B cell (primary cell): ENCODE measurements at regions not wholly inside any gene's neighbourhood (a gene's known extent, or its start where the extent isn't known, plus 50 kb on each side); places are given as distances from the start of the nearest gene placed in this dataset.

Experiments
- ATAC-seq: fragments of 200-7000 bp; cut with Tn5 transposase; one replicate; pipeline ENCODE4 v1.10.0; 2021; ENCODE audit warnings: low read depth, mild to moderate bottlenecking, moderate number of reproducible peaks, moderate library complexity
- CTCF ChIA-PET: fragments of 350-600 bp; sonication (Branson Sonifier 250); formaldehyde crosslinking; loops from one replicate; lab custom pipeline; 2021; ENCODE audit warnings: antibody characterized with exemption, inconsistent platforms; lab: Charles Lee
- POLR2A ChIA-PET: fragments of 350-600 bp; sonication (Branson Sonifier 250); formaldehyde crosslinking; loops from one replicate; lab custom pipeline; 2021; ENCODE audit warnings: antibody characterized with exemption; lab: Charles Lee
- DNase-seq: peaks from one replicate; pipeline ENCODE4 v3.0.0; 2013
- H2AFZ ChIP-seq: 2 replicates; pipeline ENCODE4 v1.6.1; 2012; ENCODE audit warnings: mild to moderate bottlenecking, low read depth, low read length; ENCODE audit not compliant: insufficient read depth, poor library complexity, severe bottlenecking
- H3K27ac ChIP-seq, 2 donors: 1 replicate in 1 of 2; 2 replicates in 1 of 2; pipeline ENCODE4 v1.5.1; 2012 to 2013; ENCODE audit warnings: low read length in 2 of 2, mild to moderate bottlenecking in 2 of 2, moderate library complexity in 1 of 2
- H3K27me3 ChIP-seq, 4 experiments: fragments of 200-600 bp in 1 of 4; sonication (generic) in 1 of 4; replicated peaks in 1 of 4; 1 replicate in 2 of 4; 2 replicates in 2 of 4; pipeline versions ENCODE4 v1.6.1 to v1.7.0; 2013 to 2016; ENCODE audit warnings: low read length in 3 of 4, mild to moderate bottlenecking in 2 of 4, mixed read lengths in 1 of 4, moderate library complexity in 1 of 4; ENCODE audit not compliant: insufficient read depth in 4 of 4, control insufficient read depth in 3 of 4; ENCODE audit errors: control extremely low read depth in 1 of 4
- H3K36me3 ChIP-seq, 2 experiments: replicated peaks in 1 of 2; 1 replicate in 1 of 2; 2 replicates in 1 of 2; pipeline versions ENCODE4 v1.6.1 to v1.7.1; 2013; ENCODE audit warnings: low read length in 1 of 2; ENCODE audit not compliant: insufficient read depth in 2 of 2, control insufficient read depth in 1 of 2; ENCODE audit errors: control extremely low read depth in 1 of 2, extremely low read depth in 1 of 2
- H3K4me1 ChIP-seq, 2 donors: fragments of 200-600 bp in 1 of 2; sonication (generic) in 1 of 2; 1 replicate in 1 of 2; 2 replicates in 1 of 2; pipeline versions ENCODE4 v1.5.1 to v1.6.1; 2013 to 2017; ENCODE audit warnings: low read length in 2 of 2; ENCODE audit not compliant: control insufficient read depth in 2 of 2, insufficient read depth in 2 of 2
- H3K4me2 ChIP-seq: replicated peaks from 2 replicates; pipeline ENCODE3; 2012; ENCODE audit warnings: mild to moderate bottlenecking, low read depth, low read length; ENCODE audit not compliant: poor library complexity, severe bottlenecking
- H3K4me3 ChIP-seq, 5 experiments: fragments of 200-600 bp in 1 of 5; sonication (generic) in 1 of 5; 1 replicate in 3 of 5; 2 replicates in 2 of 5; pipeline versions ENCODE4 v1.5.1 to v1.7.0; 2011 to 2016; ENCODE audit warnings: low read length in 4 of 5, mild to moderate bottlenecking in 4 of 5, low read depth in 2 of 5, control low read depth in 1 of 5, moderate library complexity in 1 of 5; ENCODE audit not compliant: insufficient read depth in 1 of 5; ENCODE audit errors: control extremely low read depth in 1 of 5, extremely low read depth in 1 of 5
- H3K79me2 ChIP-seq: fragments of 200-600 bp; sonication (generic); one replicate; pipeline ENCODE4 v1.6.0; 2016; ENCODE audit warnings: low read length; ENCODE audit not compliant: control insufficient read depth, insufficient read depth
- H3K9ac ChIP-seq: fragments of 200-600 bp; sonication (generic); 2 replicates; pipeline ENCODE4 v1.6.1; 2017; ENCODE audit warnings: mild to moderate bottlenecking, low read length, moderate library complexity
- H3K9me3 ChIP-seq, 3 donors: one replicate each; pipeline versions ENCODE4 v1.6.1 to v1.7.1; 2013; ENCODE audit warnings: low read length in 2 of 3; ENCODE audit not compliant: control insufficient read depth in 2 of 3, insufficient read depth in 1 of 3; ENCODE audit errors: control extremely low read depth in 1 of 3
- H4K20me1 ChIP-seq: 2 replicates; pipeline ENCODE4 v1.6.0; 2012; ENCODE audit warnings: mild to moderate bottlenecking, low read length; ENCODE audit not compliant: insufficient read depth, control insufficient read depth, poor library complexity, severe bottlenecking
- H3K27ac Mint-ChIP-seq: one replicate; pipeline ENCODE4 v1.8.0; 2021; ENCODE audit warnings: mixed read lengths
- H3K27me3 Mint-ChIP-seq: one replicate; pipeline ENCODE4 v1.8.0; 2021; ENCODE audit warnings: mixed read lengths
- H3K4me1 Mint-ChIP-seq: one replicate; pipeline ENCODE4 v1.8.0; 2021; ENCODE audit warnings: mixed read lengths
- H3K4me3 Mint-ChIP-seq: one replicate; pipeline ENCODE4 v1.8.0; 2021; ENCODE audit warnings: mixed read lengths
- H3K9me3 Mint-ChIP-seq: one replicate; pipeline ENCODE4 v1.8.0; 2022; ENCODE audit warnings: mixed read lengths; ENCODE audit not compliant: insufficient read depth
- CTCF ChIP-seq: fragments of 200-600 bp; IDR thresholded peaks from one replicate; pipeline ENCODE4 v1.8.0; 2022; ENCODE audit warnings: antibody characterized with exemption, mild to moderate bottlenecking
- EZH2 ChIP-seq: IDR thresholded peaks from 2 replicates; pipeline ENCODE4 v1.6.1; 2012; ENCODE audit warnings: borderline replicate concordance, low read depth, mild to moderate bottlenecking, moderate library complexity, low read length; ENCODE audit not compliant: insufficient read depth, poor library complexity, severe bottlenecking
- WGBS: methylation state at CpG from one replicate; pipeline ENCODE4 v1.1.5; 2013; ENCODE audit warnings: missing lambda C conversion rate; ENCODE audit not compliant: insufficient coverage; 5-methylcytosine and 5-hydroxymethylcytosine counted together
- intact Hi-C: fragments of 100-400 bp; cut with micrococcal nuclease; formaldehyde crosslinking; loops from one replicate; pipeline ENCODE4 v1.10.0; 2022

- Histone ChIP-seq H4K20me1 (no peaks in the 10 kb centered on the region), H3K9me3 (no peaks in the 10 kb centered on the region), H2AFZ (no peak overlapping the region), H3K36me3 (no peaks in the 10 kb centered on the region), H3K4me3 (no peak overlapping the region), H3K27me3 (no peaks in the 10 kb centered on the region), H3K4me1 (peaks cover 4 to 9% of the 10 kb centered on the region in 2 donors), H3K79me2 (peaks cover 2% of the 10 kb centered on the region), H3K4me2 (no peak overlapping the region), H3K9ac (no peak overlapping the region), H3K27ac (no peak overlapping the region)
- H3K4me1 Mint-ChIP-seq: peaks cover 10% of the 10 kb centered on the region
- intact Hi-C loops: loop anchor here (5.0 kb wide), 1 partner anchor 48 kb away; no protein-coding TSS in a partner anchor
- H3K9me3 Mint-ChIP-seq: no peaks in the 10 kb centered on the region
- H3K27ac Mint-ChIP-seq: no peak overlapping the region
- DNase-seq: no peak
- no peak overlapping the region for H3K4me3 Mint-ChIP-seq
- TF ChIP-seq CTCF (no peak), EZH2 (no peak)
- ChIA-PET POLR2A (no interaction called here), CTCF (interaction anchor here (0.6 to 1.8 kb wide), 4 partner anchors 104 to 370 kb away, joined by 3 to 4 read pairs (median 3); no protein-coding TSS in a partner anchor)
- no peak for ATAC-seq
- 92% methylated on average over 3 of the region's 8 CpGs for WGBS
- H3K27me3 Mint-ChIP-seq: no peaks in the 10 kb centered on the region
Observed at GRCh38 chr1:244974550-244974949, 110.2 kb upstream of the HNRNPU start.

GRCh38 chr1:244974106-244974505 is 109.8 kb upstream of the HNRNPU start:
- Mint-ChIP-seq H3K4me3 (no peak overlapping the region), H3K27me3 (no peaks in the 10 kb centered on the region), H3K9me3 (no peaks in the 10 kb centered on the region), H3K27ac (no peak overlapping the region), H3K4me1 (peaks cover 15% of the 10 kb centered on the region)
- no peak overlapping the region for H3K9ac ChIP-seq
- CTCF ChIA-PET: interaction anchor here (1.5 to 1.8 kb wide), 3 partner anchors 13 to 173 kb away, joined by 3 to 4 read pairs (median 3); no protein-coding TSS in a partner anchor
- POLR2A ChIA-PET: no interaction called here
- H3K4me2 ChIP-seq: no peak overlapping the region
- H3K27ac ChIP-seq: no peak overlapping the region
- H3K36me3 ChIP-seq: no peaks in the 10 kb centered on the region
- TF ChIP-seq CTCF (no peak), EZH2 (no peak)
- no peaks in the 10 kb centered on the region for H3K9me3 ChIP-seq
- no peak for ATAC-seq
- WGBS: no CpG with 5 or more reads among the region's 2 CpGs
- no peaks in the 10 kb centered on the region for H3K27me3 ChIP-seq
- no peaks in the 10 kb centered on the region for H4K20me1 ChIP-seq
- no peak for DNase-seq
- H3K79me2 ChIP-seq: peaks cover 2% of the 10 kb centered on the region
- H3K4me3 ChIP-seq: no peak overlapping the region
- intact Hi-C loops: loop anchor here (5.0 kb wide), 1 partner anchor 48 kb away; no protein-coding TSS in a partner anchor
- no peak overlapping the region for H2AFZ ChIP-seq
- H3K4me1 ChIP-seq: peaks cover 8 to 13% of the 10 kb centered on the region in 2 donors
